GM12878 (cell line): ENCODE measurements at regions not wholly inside any gene's neighbourhood (a gene's known extent, or its start where the extent isn't known, plus 50 kb on each side); places are given as distances from the start of the nearest gene placed in this dataset.

Source experiments
- ATAC-seq: fragments of 200-7000 bp; cut with Tn5 transposase; 3 replicates; pipeline ENCODE4 v1.9.1; 2020; ENCODE audit warnings: mild to moderate bottlenecking, moderate library complexity
- BruUV-seq: library from RNA; stranded (reverse); fragments of 400-500 nt; replicated peaks from 2 replicates; lab custom pipeline; 2021; lab: Mats Ljungman, UMichigan
- CTCF ChIA-PET: fragments of 300-600 bp; sonication (Branson Sonifier 250); formaldehyde crosslinking; extraction: SDS; loops from one replicate; lab custom pipeline; 2021; ENCODE audit warnings: inconsistent platforms; lab: Yijun Ruan, JAX
- POLR2A ChIA-PET: fragments of 350-600 bp; formaldehyde crosslinking; extraction: SDS; loops from one replicate; lab custom pipeline; 2021; ENCODE audit warnings: inconsistent platforms; lab: Charles Lee
- RAD21 ChIA-PET: fragments of 300-600 bp; sonication (Branson Sonifier 250); formaldehyde crosslinking; loops from one replicate; lab custom pipeline; 2023; ENCODE audit warnings: antibody characterized with exemption; ENCODE audit not compliant: unreplicated experiment; lab: Charles Lee
- SMC1A ChIA-PET: fragments of 300-600 bp; sonication (Branson Sonifier 250); formaldehyde crosslinking; loops from one replicate; lab custom pipeline; 2023; ENCODE audit not compliant: unreplicated experiment, uncharacterized antibody; lab: Charles Lee
- DNase-seq: peaks from one replicate; pipeline ENCODE4 v3.0.0-alpha.2; 2011; ENCODE audit warnings: low read depth, low spot score
- FAIRE-seq: peaks from 3 replicates; lab custom pipeline; 2011; peaks lifted over from hg19 to GRCh38; lab: Jason Lieb, UNC
- H2AFZ ChIP-seq: 2 replicates; pipeline ENCODE4 v1.6.0; 2011; ENCODE audit warnings: low read depth, low read length, control low read depth; ENCODE audit not compliant: control insufficient read depth
- H3K27ac ChIP-seq: 2 replicates; pipeline ENCODE4 v1.5.1; 2011; ENCODE audit warnings: control low read depth; ENCODE audit not compliant: control insufficient read depth, insufficient read depth
- H3K27me3 ChIP-seq, 2 experiments: replicated peaks in 1 of 2; 2 replicates each; pipeline versions ENCODE4 v1.6.0 to v1.6.1; 2011; ENCODE audit warnings: low read length in 1 of 2; ENCODE audit not compliant: control insufficient read depth in 2 of 2, insufficient read depth in 2 of 2
- H3K36me3 ChIP-seq, 2 experiments: 2 replicates each; pipeline ENCODE4 v1.5.1; 2011; ENCODE audit warnings: low read length in 1 of 2; ENCODE audit not compliant: control insufficient read depth in 2 of 2, insufficient read depth in 2 of 2
- H3K4me1 ChIP-seq: 2 replicates; pipeline ENCODE4 v1.6.1; 2011; ENCODE audit warnings: mild to moderate bottlenecking, low read length, moderate library complexity, mixed read lengths; ENCODE audit not compliant: control insufficient read depth, insufficient read depth
- H3K4me2 ChIP-seq: 2 replicates; pipeline ENCODE4 v1.6.0; 2011; ENCODE audit warnings: control low read depth; ENCODE audit not compliant: control insufficient read depth, insufficient read depth
- H3K4me3 ChIP-seq: fragments of 200-600 bp; sonication (generic); 2 replicates; pipeline ENCODE4 v1.5.1; 2016
- H3K79me2 ChIP-seq: 2 replicates; pipeline ENCODE4 v1.6.0; 2011; ENCODE audit warnings: low read length; ENCODE audit not compliant: control insufficient read depth, insufficient read depth
- H3K9ac ChIP-seq: 2 replicates; pipeline ENCODE4 v1.8.0; 2011; ENCODE audit warnings: low read length, control low read depth, mixed read lengths; ENCODE audit not compliant: control insufficient read depth, insufficient read depth
- H3K9me3 ChIP-seq: replicated peaks from 3 replicates; pipeline ENCODE4 v1.5.1; 2011; ENCODE audit warnings: mild to moderate bottlenecking, low read length; ENCODE audit not compliant: control insufficient read depth, insufficient read depth
- H4K20me1 ChIP-seq: 2 replicates; pipeline ENCODE4 v1.6.0; 2011; ENCODE audit not compliant: control insufficient read depth, insufficient read depth
- BCL11A ChIP-seq: IDR thresholded peaks from 2 replicates; pipeline ENCODE4 v1.6.1; 2011; ENCODE audit warnings: low read depth, low read length
- BHLHE40 ChIP-seq, 2 experiments: fragments of 450-650 bp in 1 of 2; IDR thresholded peaks; 2 replicates each; pipeline ENCODE4 v1.6.1; 2011 to 2017; ENCODE audit warnings: low read depth in 2 of 2, borderline replicate concordance in 1 of 2, improper control_type of control experiment in 1 of 2, low read length in 1 of 2, mild to moderate bottlenecking in 1 of 2
- DPF2 ChIP-seq: fragments of 450-650 bp; IDR thresholded peaks from 2 replicates; pipeline ENCODE4 v1.6.1; 2017; ENCODE audit warnings: mild to moderate bottlenecking
- EED ChIP-seq: sonication (generic); IDR thresholded peaks from 2 replicates; pipeline ENCODE4 v1.6.1; 2016; ENCODE audit warnings: antibody characterized with exemption, low read depth
- HDAC2 ChIP-seq: fragments of 200-600 bp; sonication (generic); IDR thresholded peaks from 2 replicates; pipeline ENCODE4 v1.6.1; 2017
- HDAC6 ChIP-seq: fragments of 200-600 bp; sonication (generic); IDR thresholded peaks from one replicate; pipeline ENCODE4 v1.8.0; 2017; ENCODE audit warnings: antibody characterized with exemption; ENCODE audit not compliant: unreplicated experiment
- KLF5 ChIP-seq: fragments of 450-650 bp; IDR thresholded peaks from 2 replicates; pipeline ENCODE4 v1.6.1; 2014; ENCODE audit warnings: mild to moderate bottlenecking; ENCODE audit not compliant: partially characterized antibody
- PBX3 ChIP-seq: IDR thresholded peaks from 2 replicates; pipeline ENCODE4 v1.6.1; 2011; ENCODE audit warnings: mild to moderate bottlenecking, low read depth, low read length, moderate library complexity; ENCODE audit not compliant: insufficient replicate concordance
- POLR2AphosphoS5 ChIP-seq: IDR thresholded peaks from 2 replicates; pipeline ENCODE4 v1.6.1; 2011; ENCODE audit warnings: mild to moderate bottlenecking, low read length, inconsistent platforms
- RBBP5 ChIP-seq: fragments of 200-600 bp; sonication (generic); conservative IDR thresholded peaks from 2 replicates; pipeline ENCODE4 v1.6.1; 2016
- RELA ChIP-seq: fragments of 450-650 bp; IDR thresholded peaks from 2 replicates; pipeline ENCODE4 v1.8.0; 2014; ENCODE audit warnings: borderline replicate concordance; ENCODE audit not compliant: partially characterized antibody
- SMAD1 ChIP-seq: fragments of 450-650 bp; IDR thresholded peaks from 2 replicates; pipeline ENCODE4 v1.6.1; 2018; ENCODE audit warnings: mild to moderate bottlenecking, low read depth; ENCODE audit not compliant: partially characterized antibody
- TCF3 ChIP-seq: IDR thresholded peaks from 2 replicates; pipeline ENCODE4 v1.6.1; 2012; ENCODE audit warnings: low read depth, mild to moderate bottlenecking, low read length, borderline replicate concordance; ENCODE audit not compliant: insufficient read depth
- WGBS: methylation state at CpG from one replicate; pipeline ENCODE4 v1.1.6; 2016; ENCODE audit warnings: low lambda C conversion rate; ENCODE audit not compliant: insufficient replicate concordance, insufficient coverage; ENCODE audit errors: missing lambda C conversion rate; 5-methylcytosine and 5-hydroxymethylcytosine counted together
- in situ Hi-C: fragments of 300-500 bp; cut with MboI; formaldehyde crosslinking; loops from 9 replicates; pipeline ENCODE4 v1.14.3; 2018; ENCODE audit warnings: mixed read lengths
- intact Hi-C: fragments of 100-400 bp; cut with micrococcal nuclease; formaldehyde crosslinking; loops from one replicate; pipeline ENCODE4 v1.14.2; 2022; ENCODE audit not compliant: unreplicated experiment

- Histone ChIP-seq H3K4me2 (no peak overlapping the region), H2AFZ (no peak overlapping the region), H3K27ac (no peak overlapping the region), H4K20me1 (no peaks in the 10 kb centered on the region), H3K4me3 (no peak overlapping the region), H3K9me3 (no peaks in the 10 kb centered on the region), H3K9ac (no peak overlapping the region), H3K27me3 (no peaks in the 10 kb centered on the region), H3K4me1 (no peaks in the 10 kb centered on the region), H3K79me2 (no peaks in the 10 kb centered on the region), H3K36me3 (no peaks in the 10 kb centered on the region)
- CTCF ChIA-PET: no interaction called here
- no peak for DNase-seq
- RAD21 ChIA-PET: no interaction called here
- FAIRE-seq: no peak
- TF ChIP-seq TCF3 (no peak), SMAD1 (no peak), BHLHE40 (IDR thresholded peaks at IDR 0.05; ENCODE audit: borderline replicate concordance in 1 of 2, low read depth in 2 of 2, low read length in 1 of 2) (no peak), HDAC6 (no peak), BCL11A (no peak), HDAC2 (no peak), POLR2AphosphoS5 (no peak), RELA (no peak), PBX3 (no peak), DPF2 (no peak), RBBP5 (no peak), KLF5 (no peak), EED (no peak)
- no peak for ATAC-seq
- intact Hi-C loops: no loop called here
- no TSS peak for BruUV-seq
- SMC1A ChIA-PET: interaction anchor here (0.6 kb wide), 1 partner anchor 40 kb away, joined by 3 read pairs; no protein-coding TSS in a partner anchor
- in situ Hi-C loops: no loop called here
- POLR2A ChIA-PET: no interaction called here
- 31% methylated on average over 1 of the region's 1 CpG for WGBS
These were observed 120.6 kb downstream of the DUSP6 start for GRCh38 chr12:89231686-89232085.
